HepG2 (cell line): ENCODE measurements at regions not wholly inside any gene's neighbourhood (a gene's known extent, or its start where the extent isn't known, plus 50 kb on each side); places are given as distances from the start of the nearest gene placed in this dataset.

Source experiments
- HDAC6 ChIP-seq: fragments of 200-600 bp; sonication (generic); IDR thresholded peaks from 2 replicates; pipeline ENCODE4 v1.7.0; 2017; ENCODE audit warnings: mild to moderate bottlenecking, antibody characterized with exemption, low read length, low read depth
- PLSCR1 ChIP-seq: sonication (generic); formaldehyde crosslinking; IDR thresholded peaks from 2 replicates; pipeline ENCODE4 v1.5.0; 2020; ENCODE audit warnings: missing genetic modification reagents, mild to moderate bottlenecking, borderline replicate concordance
- RNF2 ChIP-seq: fragments of 450-650 bp; conservative IDR thresholded peaks from 2 replicates; pipeline ENCODE4 v1.6.1; 2016; ENCODE audit warnings: low read depth
- SPEN ChIP-seq: sonication (generic); formaldehyde crosslinking; IDR thresholded peaks from 2 replicates; pipeline ENCODE4 v1.5.1; 2020; ENCODE audit warnings: low read depth, mild to moderate bottlenecking, missing genetic modification reagents
- ZBED4 ChIP-seq: sonication (generic); formaldehyde crosslinking; IDR thresholded peaks from 2 replicates; pipeline ENCODE4 v1.4.0; 2020; ENCODE audit warnings: missing genetic modification reagents, borderline replicate concordance
- ZBTB2 ChIP-seq: sonication (generic); formaldehyde crosslinking; IDR thresholded peaks from 2 replicates; pipeline ENCODE4 v1.8.0; 2022; ENCODE audit warnings: low read depth, missing genetic modification reagents
- ZBTB20 ChIP-seq: sonication (generic); formaldehyde crosslinking; IDR thresholded peaks from 2 replicates; pipeline ENCODE4 v1.8.1; 2023; ENCODE audit warnings: missing genetic modification reagents, low read depth, mild to moderate bottlenecking, borderline replicate concordance
- ZNF501 ChIP-seq: sonication (generic); formaldehyde crosslinking; IDR thresholded peaks from 2 replicates; pipeline ENCODE4 v1.5.1; 2020; ENCODE audit warnings: mild to moderate bottlenecking, moderate library complexity, missing genetic modification reagents
- ZNF558 ChIP-seq: sonication (generic); formaldehyde crosslinking; IDR thresholded peaks from 2 replicates; pipeline ENCODE4 v1.9.0; 2022; ENCODE audit warnings: mild to moderate bottlenecking, missing genetic modification reagents, borderline replicate concordance

- TF ChIP-seq ZBTB2 (CRISPR knock-in tag) (no peak), ZBTB20 (CRISPR knock-in tag) (no peak), RNF2 (no peak), HDAC6 (no peak), ZNF501 (no peak), PLSCR1 (CRISPR knock-in tag) (no peak), ZBED4 (CRISPR knock-in tag) (no peak), SPEN (no peak), ZNF558 (CRISPR knock-in tag) (no peak)
- TF ChIP-seq, all 625 proteins: peak for 0
Measured at GRCh38 chr13:31056644-31057271, 104.9 kb downstream of the HSPH1 start (continued).
